GM18505 (cell line): ENCODE measurements at regions not wholly inside any gene's neighbourhood (a gene's known extent, or its start where the extent isn't known, plus 50 kb on each side); places are given as distances from the start of the nearest gene placed in this dataset.
"Not testable (repeated sequence)": the region's sequence is repeated elsewhere in the genome, so short reads cannot be mapped to it uniquely, and the experiment has no call there.

Experiments
- ATAC-seq: cut with Tn5 transposase; IDR thresholded peaks from one replicate; pipeline ENCODE4 v1.9.1; 2021; ENCODE audit not compliant: unreplicated experiment
- POLR2A ChIP-seq: IDR thresholded peaks from 4 replicates; pipeline ENCODE4 v1.6.1; 2011; ENCODE audit warnings: borderline replicate concordance; ENCODE audit not compliant: insufficient read depth, insufficient read length; ENCODE audit errors: extremely low read depth

GRCh38 chr3:26004172-26004571 lies 214.3 kb downstream of the OXSM start:
- TF ChIP-seq POLR2A: no peak
- no peak for ATAC-seq

DNA sequence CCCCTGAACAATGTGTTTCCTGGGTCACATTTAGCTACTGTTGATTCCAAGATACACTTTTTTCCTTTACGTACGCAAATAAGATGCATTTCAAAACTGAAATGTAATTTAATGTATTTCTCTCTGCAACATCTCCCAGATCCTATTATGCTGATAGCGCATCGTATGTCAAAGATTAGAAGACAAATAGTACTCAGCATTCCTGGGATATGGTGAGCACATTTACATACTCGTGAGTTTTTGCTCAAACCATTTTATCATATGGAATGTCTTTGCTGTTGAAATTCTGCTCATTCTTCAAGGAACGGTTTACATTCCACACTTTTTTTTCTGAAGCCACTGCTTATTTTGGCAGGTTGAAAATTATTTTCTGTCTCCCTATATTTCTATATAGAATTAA lies 221.4 kb downstream of the OXSM start:
- ATAC-seq: no peak
- no peak for TF ChIP-seq POLR2A

DNA sequence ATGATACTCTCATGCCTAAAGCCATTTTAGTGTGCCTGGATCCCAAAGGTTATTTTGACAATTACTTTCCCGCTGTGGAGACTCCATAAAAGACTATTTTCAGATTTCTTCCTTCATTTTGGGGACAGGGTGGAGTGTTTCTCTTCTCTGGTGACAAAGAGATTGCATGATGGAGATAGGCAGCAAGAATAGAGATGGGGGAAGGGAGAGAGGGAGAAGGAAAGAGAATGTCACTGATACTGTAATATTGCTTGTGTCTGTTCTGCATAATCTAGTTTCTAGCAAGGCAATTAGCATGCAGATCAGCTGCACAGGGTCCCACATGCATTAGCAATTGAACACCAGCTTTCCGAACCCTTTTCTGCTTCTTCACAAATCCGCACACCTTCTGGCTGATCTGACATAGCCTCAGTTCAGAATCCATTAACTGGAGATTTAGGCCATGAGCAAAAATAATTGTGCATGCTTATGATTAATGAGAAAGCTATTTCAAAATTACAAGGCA lies 222.4 kb downstream of the OXSM start:
- TF ChIP-seq POLR2A: no peak
- no peak for ATAC-seq

DNA sequence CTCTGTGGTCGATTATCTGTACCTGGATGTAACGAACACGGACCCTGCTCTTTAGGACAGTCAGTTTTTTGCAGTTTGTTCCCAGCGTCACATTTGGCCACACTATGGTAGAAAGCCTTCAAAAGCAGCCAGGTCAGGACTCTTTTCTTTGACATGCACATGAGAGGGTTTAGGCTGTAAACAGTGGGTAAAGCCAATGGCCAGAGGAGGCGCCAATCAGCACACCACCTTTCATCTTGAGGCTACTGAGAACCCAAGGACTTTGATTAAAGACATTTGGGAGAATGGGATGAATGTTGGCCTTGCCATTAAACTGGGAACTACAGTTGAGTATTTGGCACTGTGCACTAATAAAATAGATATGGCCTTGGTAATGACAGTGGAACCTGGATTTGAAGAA lies 225.9 kb downstream of the OXSM start:
- TF ChIP-seq POLR2A: no peak

DNA sequence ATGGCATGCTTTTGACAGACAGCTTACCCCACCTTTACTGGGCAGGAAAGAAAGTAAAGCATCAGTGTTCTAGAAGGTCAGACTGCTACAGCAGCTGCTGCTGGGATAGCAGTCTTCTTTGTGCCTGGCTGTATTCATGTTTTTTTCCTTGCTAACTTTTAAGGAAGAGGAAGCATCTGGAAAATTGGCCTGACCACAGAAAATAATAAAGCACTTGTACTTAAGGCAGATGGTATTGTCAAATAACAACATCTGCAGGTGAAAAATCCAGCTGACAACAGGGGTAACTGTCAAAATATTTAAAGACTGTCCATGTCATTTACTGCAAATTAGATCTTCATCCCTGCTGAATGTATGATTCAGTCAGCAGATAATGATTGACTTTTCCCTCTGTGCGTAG lies 229.0 kb downstream of the OXSM start:
- ATAC-seq: no peak
- TF ChIP-seq POLR2A: no peak

More for the DNA sequence above, 225.9 kb downstream of the OXSM start:
- no peak for ATAC-seq

DNA sequence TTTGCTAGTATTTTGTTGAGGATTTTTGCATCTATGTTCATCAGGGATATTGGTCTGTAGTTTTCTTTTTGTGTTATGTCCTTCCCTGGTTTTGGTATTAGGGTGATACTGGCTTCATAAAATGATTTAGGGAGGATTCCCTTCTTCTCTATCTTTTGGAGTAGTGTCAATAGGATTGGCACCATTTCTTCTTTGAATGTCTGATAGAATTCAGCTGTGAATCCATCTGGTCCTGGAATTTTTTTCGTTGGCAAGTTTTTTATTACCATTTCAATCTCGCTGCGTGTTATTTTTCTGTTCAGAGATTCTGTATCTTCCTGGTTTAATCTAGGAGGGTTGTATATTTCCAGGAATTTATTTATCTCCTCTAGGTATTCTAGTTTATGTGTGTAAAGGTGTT lies 234.3 kb downstream of the OXSM start:
- not testable (repeated sequence) for ATAC-seq

DNA sequence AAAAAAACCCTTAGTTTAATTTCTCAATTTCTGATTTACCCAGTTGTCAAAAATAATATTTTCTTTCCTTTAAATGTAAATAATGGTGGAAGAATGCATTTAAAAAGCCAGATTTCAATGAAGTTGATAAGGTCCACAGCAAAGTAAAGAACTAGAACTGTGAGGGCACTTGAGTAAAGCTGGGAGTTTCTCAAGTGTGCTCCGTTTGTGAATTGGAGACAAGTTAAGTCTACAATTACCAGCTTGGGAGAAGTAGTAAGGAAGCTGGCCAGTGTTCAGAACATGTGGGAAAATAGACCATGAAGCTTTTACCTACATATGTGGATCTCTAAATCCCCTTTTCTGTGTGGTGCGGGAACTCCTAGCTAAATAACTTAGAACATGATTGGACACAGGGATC lies 239.4 kb downstream of the OXSM start:
- no peak for TF ChIP-seq POLR2A
- no peak for ATAC-seq

DNA sequence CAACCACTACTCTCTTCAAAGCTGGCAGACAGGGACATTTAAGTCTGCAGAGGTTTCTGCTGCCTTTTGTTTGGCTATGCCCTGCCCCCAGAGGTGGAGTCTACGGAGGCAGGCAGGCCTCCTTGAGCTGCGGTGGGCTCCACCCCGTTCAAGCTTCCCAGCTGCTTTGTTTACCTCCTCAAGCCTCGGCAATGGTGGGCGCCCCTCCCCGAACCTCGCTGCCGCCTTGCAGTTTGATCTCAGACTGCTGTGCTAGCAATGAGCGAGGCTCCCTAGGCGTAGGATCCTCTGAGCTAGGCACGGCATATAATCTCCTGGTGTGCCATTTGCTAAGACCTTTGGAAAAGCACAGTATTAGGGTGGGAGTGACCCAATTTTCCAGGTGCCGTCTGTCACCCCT lies 252.2 kb downstream of the OXSM start:
- ATAC-seq: not testable (repeated sequence)

DNA sequence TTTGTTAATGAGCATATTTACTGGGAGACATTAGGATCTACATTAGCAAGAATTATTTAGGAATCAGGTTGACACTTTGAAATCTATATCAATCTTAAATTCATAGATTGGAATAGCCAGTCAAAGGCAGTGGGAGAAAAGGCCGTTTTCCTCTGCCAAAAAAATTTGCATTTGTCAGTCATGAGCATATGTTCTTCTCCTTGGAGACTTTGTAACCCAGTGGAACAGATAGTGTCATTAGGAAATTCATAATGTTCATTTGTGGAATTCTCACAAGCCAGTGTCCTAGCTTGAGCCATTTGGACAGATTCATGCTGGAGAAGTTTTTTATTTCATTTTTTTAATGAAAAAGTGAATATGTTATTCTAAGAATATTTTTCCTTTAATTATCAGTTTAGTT lies 260.1 kb downstream of the OXSM start:
- ATAC-seq: no peak
- no peak for TF ChIP-seq POLR2A

GRCh38 chr3:26050776-26051175 lies 260.9 kb downstream of the OXSM start:
- ATAC-seq: no peak
- no peak for TF ChIP-seq POLR2A

DNA sequence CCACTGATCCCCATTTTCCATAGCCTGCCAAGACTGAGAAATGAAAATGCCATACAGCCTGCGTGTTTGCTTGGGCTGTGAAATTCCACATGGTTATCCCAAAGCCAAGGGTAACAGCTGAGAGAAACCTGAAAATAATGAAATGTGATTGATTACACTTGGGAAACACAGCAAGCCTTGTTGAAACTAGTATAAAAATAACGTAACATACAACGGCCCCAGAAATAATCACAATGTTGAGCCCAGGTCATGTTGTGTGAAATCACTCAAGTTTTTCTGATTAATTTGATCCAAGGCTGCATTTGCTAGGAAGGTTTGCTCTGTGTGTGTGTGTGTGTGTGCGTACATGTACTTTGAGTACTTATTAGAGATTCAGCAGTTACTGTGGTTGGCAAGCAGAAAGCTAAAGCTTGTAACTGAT lies 269.0 kb downstream of the OXSM start:
- TF ChIP-seq POLR2A: no peak

GRCh38 chr3:26061947-26062346 lies 272.1 kb downstream of the OXSM start:
- ATAC-seq: no peak
- no peak for TF ChIP-seq POLR2A

More for the DNA sequence above, 269.0 kb downstream of the OXSM start:
- ATAC-seq: no peak

- TF ChIP-seq POLR2A: no peak
- ATAC-seq: no peak
Observed at GRCh38 chr3:26064297-26064696, 274.4 kb downstream of the OXSM start.

GRCh38 chr3:26068890-26069289 lies 279.0 kb downstream of the OXSM start:
- no peak for TF ChIP-seq POLR2A
- ATAC-seq: no peak

DNA sequence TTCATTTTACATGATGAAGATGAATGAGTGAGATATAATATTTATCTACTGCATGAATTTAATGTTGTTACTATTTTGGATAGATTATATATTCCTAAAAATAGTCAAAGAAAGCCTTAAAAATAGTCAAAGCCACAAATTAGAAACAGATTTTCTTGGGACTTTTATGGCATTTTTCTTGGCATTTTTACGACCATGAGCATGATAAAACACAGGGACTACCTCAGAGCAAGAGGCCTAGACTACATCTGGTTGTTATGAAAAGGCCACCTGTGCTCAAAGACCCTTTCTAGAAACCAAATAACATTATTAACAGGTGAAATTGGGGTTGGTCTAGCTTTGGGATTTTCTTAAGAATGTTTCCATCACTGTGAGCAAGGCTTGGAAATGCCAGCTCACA lies 281.0 kb downstream of the OXSM start:
- no peak for TF ChIP-seq POLR2A
- ATAC-seq: no peak

DNA sequence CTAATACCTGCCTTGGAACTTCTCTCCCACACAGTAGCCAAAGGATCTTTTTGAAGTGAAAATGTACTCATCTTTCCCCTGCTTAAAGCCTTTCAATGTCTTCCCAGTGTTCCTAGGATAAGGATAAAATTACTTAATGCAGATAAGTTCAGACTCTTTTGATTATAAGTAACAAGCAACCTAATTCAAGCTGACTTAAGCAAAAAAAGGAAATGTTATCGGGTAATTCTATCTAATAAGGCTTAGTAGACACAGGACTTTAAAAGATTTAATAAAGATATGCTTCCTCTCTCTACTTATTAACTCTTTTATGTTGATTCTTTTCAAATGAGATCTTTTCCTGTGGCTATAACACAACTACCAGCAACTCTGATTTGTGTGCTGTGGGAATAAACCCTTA lies 284.2 kb downstream of the OXSM start:
- TF ChIP-seq POLR2A: no peak

GRCh38 chr3:26078539-26078938 lies 288.6 kb downstream of the OXSM start:
- no peak for ATAC-seq
- no peak for TF ChIP-seq POLR2A

More for the DNA sequence above, 284.2 kb downstream of the OXSM start:
- ATAC-seq: no peak
